ENCODE measurements at regions not wholly inside any gene's neighbourhood (a gene's known extent, or its start where the extent isn't known, plus 50 kb on each side); places are given as distances from the start of the nearest gene placed in this dataset.
"Not testable (repeated sequence)": the region's sequence is repeated elsewhere in the genome, so short reads cannot be mapped to it uniquely, and the experiment has no call there.

DNA sequence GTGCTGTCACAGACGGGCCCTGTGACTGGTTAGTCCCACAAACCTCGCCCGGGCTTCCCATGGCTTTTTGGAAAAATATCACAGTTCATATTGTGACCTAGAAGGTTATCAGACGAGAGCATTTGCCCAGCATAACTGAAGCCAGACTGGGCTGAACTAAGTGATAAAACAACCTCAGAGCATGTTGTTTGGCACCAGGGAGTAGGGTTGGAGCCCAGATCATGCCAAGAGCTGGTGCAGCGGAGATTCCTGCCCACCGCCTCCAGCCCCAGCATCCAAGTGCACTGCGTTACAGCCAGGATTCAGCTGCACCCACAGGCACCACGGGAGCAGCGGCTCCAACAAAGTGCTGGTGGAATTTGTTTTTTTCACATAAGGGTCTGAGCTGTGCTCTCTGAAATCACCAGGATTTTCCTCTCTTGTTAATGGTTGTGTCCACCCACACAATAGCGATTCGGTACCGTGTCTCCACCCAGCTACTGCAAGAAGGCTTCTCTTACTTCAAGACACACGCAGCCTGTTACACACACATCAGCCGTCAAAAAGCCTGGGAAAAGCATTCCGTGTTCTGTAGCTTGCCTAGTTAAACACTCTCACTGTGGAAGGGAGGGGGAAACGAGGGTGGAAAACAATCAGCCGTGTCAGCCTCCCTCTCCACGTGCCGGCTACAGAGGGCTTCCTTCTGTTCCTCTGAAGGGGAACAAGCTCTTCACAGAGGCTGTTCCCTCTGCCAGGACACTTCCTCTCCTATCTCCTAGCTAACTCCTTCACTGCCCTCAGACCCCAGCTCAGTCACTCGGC is 273.8 kb downstream of the C16orf95 start:
- H3K36me3 ChIP-seq (replicated peaks), result no peaks in the 10 kb centered on the region
- no peaks in the 10 kb centered on the region for H3K4me1 ChIP-seq
- H3K4me3 ChIP-seq, result no peak overlapping the region
- in situ Hi-C loops (cut with MboI; ENCODE audit: low sequenced_read_pairs), result no loop called here
- H3K27me3 ChIP-seq (ENCODE audit: low read depth), result no peaks in the 10 kb centered on the region
- H3K9me3 ChIP-seq, result no peaks in the 10 kb centered on the region
- no peak for DNase-seq (ENCODE audit: low spot score in 2 of 2)

DNA sequence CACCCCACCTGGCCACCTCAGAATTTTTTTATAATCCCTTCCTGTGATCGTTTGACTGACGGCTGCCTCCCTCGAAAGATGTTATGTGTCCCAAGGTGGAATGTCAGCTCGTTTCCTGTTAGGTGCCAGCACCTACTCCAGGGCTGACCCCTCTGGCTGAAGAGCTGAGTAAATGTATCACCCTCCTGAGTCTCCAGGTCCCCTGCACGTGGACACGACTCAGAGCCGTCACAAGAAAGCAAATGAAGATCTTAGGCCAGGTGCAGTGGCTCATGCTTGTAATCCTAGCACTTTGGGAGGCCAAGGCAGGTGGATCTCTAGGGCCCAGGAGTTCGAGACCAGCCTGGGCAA is 273.2 kb downstream of the C16orf95 start:
- no peaks in the 10 kb centered on the region for H3K36me3 ChIP-seq (replicated peaks)
- no peak for DNase-seq (ENCODE audit: low spot score in 2 of 2)
- no peak overlapping the region for H3K4me3 ChIP-seq
- H3K27me3 ChIP-seq (ENCODE audit: low read depth), result no peaks in the 10 kb centered on the region
- in situ Hi-C loops (cut with MboI; ENCODE audit: low sequenced_read_pairs), result no loop called here
- H3K4me1 ChIP-seq, result no peaks in the 10 kb centered on the region
- no peaks in the 10 kb centered on the region for H3K9me3 ChIP-seq

DNA sequence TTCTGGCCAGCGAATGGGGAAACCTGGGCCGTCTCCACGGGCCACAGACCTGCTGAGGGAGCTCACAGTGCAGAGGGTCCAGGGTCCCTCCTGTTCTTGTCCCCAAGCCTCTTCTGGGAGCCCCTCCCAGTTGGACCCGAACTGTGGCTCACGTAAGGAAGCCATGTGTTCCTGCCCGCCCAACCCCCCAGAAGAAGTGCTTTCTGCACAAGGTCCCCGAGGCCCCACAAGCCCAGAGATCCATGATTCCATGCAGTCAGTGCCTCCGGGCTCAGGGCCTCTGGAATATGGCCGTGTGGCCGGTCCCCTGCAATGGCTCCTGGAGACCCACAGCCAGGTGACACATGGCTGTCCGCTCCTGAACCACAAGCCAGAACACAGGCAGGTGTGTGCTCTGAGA is 272.4 kb downstream of the C16orf95 start:
- no peak for DNase-seq (ENCODE audit: low spot score in 2 of 2)
- Histone ChIP-seq H3K4me1 (no peaks in the 10 kb centered on the region), H3K36me3 (replicated peaks) (no peaks in the 10 kb centered on the region), H3K9me3 (no peaks in the 10 kb centered on the region), H3K4me3 (no peak overlapping the region), H3K27me3 (ENCODE audit: low read depth) (no peaks in the 10 kb centered on the region)
- in situ Hi-C loops (cut with MboI; ENCODE audit: low sequenced_read_pairs), result no loop called here

DNA sequence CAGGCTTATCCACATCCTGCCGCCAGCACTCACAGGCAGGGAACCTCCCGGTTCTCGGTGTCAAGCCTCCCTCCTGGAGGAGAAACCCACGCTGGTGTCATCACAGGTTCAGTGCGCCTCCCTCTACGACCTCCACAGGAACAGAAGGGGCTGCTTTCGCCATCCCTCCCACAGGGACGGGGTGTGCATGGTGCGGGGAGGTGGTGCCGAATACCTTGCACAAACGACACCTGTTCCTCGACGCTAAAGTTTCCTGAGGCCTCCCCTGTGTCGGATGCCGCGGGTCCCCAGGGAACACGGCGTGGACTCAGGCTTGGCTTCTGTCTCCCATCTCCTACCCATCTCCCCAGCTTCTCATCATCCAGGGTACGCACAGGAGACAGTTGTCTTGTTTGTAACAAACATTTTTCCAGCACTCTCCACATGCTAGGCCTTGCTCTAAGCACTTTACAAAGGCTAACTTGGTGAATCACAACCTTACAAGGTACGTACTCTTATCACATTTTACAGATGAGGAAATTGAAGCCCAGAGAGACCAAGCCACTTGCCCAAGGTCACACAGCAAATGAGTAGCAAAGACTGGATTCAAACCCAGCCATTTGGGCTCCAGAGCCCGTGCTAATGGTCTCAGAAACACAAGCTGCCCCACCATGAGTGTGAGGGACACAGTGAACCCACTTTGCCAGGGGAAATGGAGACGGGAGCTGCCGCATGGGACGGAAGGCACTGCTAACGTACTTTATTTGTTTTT is 271.6 kb downstream of the C16orf95 start:
- Histone ChIP-seq H3K27me3 (ENCODE audit: low read depth) (no peaks in the 10 kb centered on the region), H3K4me3 (no peak overlapping the region), H3K9me3 (no peaks in the 10 kb centered on the region), H3K4me1 (no peaks in the 10 kb centered on the region), H3K36me3 (replicated peaks) (no peaks in the 10 kb centered on the region)
- no peak for DNase-seq (ENCODE audit: low spot score in 2 of 2)
- in situ Hi-C loops (cut with MboI; ENCODE audit: low sequenced_read_pairs), result no loop called here

DNA sequence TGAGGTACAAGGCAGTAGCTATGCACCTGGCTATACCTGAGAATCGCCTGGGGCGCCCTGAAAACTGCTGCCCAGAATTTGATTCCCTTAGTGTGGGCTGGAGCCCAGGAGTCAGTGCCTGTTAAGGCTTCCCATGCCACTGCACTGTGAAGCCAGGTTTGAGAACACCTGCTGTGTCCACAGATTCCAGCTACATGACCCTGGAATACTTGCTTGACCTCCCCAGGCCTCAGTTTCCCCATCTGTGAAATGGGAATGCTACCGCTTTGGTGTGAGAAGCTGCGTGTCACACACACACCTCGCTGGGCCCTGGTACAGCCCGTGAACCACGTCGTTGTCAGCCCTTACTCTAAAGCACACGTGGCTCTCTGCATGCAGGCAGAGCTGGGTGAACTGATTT is 271.0 kb downstream of the C16orf95 start:
- Histone ChIP-seq H3K27me3 (ENCODE audit: low read depth) (no peaks in the 10 kb centered on the region), H3K4me3 (no peak overlapping the region), H3K4me1 (no peaks in the 10 kb centered on the region), H3K36me3 (replicated peaks) (no peaks in the 10 kb centered on the region), H3K9me3 (no peaks in the 10 kb centered on the region)
- DNase-seq (ENCODE audit: low spot score in 2 of 2), result no peak
- in situ Hi-C loops (cut with MboI; ENCODE audit: low sequenced_read_pairs), result no loop called here

DNA sequence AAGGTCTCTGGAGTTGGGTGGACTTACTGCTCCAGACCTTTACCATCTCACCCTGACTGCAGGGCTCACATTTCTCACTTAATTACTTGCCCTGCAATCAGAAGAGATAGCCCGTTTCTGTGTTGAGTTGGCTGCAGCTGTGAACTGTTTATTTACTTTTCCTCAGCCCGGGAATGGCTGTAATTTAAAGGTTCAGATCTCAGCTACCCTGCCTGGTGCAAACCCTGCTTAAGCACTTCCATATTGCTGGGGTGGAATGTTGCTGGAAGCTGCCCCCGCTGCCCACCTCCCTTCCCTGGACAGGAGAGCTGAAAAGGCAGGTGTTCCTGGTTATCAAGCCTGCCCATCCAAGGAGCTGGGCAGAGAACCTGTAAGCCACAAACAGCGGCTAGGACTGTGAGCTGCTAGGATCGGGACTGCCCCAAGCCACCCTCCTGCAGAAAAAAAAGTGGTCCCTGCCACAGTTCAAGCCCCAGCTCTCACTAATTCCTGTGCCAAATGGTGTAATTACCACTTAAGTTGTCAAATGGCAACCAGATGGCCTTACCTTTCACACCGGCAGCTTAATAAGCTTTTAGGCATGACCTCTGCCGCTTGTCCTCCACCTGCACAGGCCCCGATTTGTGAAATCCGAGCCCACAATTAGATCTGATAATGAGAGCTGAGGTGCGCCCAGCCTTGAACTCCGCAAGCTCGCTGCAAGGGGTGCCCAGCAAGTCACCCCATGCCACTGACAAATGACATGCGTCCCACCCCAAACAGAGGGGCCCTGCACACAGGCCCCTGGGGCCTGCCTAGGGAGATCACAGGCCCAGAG is 269.8 kb downstream of the C16orf95 start:
- no peak overlapping the region for H3K4me3 ChIP-seq
- H3K4me1 ChIP-seq, result no peaks in the 10 kb centered on the region
- no peak for DNase-seq (ENCODE audit: low spot score in 2 of 2)
- H3K27me3 ChIP-seq (ENCODE audit: low read depth), result no peaks in the 10 kb centered on the region
- in situ Hi-C loops (cut with MboI; ENCODE audit: low sequenced_read_pairs), result no loop called here
- H3K36me3 ChIP-seq (replicated peaks), result no peaks in the 10 kb centered on the region
- no peaks in the 10 kb centered on the region for H3K9me3 ChIP-seq

DNA sequence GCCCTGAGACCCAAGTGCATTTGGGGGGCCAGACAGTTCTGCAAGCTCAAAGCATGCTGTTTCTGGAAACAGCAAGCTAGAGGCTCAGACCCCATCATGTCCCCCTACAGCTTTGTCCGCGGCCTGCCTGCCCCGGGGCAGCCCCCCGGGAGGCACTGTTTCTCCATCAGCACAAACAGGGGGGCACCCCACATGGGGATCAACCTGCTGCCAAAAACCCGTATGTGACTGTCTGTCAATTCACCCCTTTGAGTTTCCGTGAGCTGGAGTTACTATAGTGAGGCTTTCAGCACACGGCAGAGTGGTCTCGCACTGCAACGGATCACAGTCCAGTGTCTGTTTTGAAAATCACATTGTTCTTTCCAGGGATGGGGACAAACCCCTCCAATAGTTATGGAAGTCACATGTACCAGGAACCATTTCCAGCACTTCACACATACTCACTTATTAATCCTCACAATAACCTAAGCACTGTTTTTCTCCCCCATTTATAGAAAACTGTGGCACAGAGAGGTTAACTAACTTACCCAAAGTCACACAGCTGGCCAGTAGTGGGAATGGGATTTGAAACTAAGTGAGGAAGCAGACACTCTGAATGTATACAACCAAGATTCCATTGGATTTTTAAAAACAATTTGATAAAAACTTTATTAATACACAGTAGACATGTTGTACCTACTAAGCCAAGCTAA is 269.0 kb downstream of the C16orf95 start:
- H3K4me1 ChIP-seq, result no peaks in the 10 kb centered on the region
- H3K9me3 ChIP-seq, result no peaks in the 10 kb centered on the region
- H3K27me3 ChIP-seq (ENCODE audit: low read depth), result no peaks in the 10 kb centered on the region
- H3K4me3 ChIP-seq, result no peak overlapping the region
- in situ Hi-C loops (cut with MboI; ENCODE audit: low sequenced_read_pairs), result no loop called here
- H3K36me3 ChIP-seq (replicated peaks), result no peaks in the 10 kb centered on the region
- DNase-seq (ENCODE audit: low spot score in 2 of 2), result no peak

DNA sequence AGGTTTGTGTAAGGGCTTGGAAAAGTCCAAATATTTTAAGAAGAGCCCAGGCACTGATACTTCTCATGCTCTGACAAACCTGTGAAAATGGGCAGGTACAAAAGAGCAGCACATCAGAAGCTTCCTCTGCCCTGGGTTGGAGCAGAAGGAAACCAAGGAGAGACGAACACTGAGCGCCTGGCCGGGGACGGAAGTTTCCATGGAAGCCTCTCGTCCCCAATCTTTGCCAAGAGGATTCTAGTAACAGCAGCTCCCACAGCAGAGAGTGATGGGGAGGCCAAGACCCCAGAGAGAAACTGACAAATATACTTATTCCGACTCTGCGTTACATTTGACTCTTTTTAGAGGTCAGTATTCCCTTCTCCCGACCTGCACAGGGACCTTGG is 268.5 kb downstream of the C16orf95 start:
- DNase-seq (ENCODE audit: low spot score in 2 of 2), result no peak
- in situ Hi-C loops (cut with MboI; ENCODE audit: low sequenced_read_pairs), result no loop called here
- Histone ChIP-seq H3K36me3 (replicated peaks) (no peaks in the 10 kb centered on the region), H3K9me3 (no peaks in the 10 kb centered on the region), H3K27me3 (ENCODE audit: low read depth) (no peaks in the 10 kb centered on the region), H3K4me1 (no peaks in the 10 kb centered on the region), H3K4me3 (no peak overlapping the region)

DNA sequence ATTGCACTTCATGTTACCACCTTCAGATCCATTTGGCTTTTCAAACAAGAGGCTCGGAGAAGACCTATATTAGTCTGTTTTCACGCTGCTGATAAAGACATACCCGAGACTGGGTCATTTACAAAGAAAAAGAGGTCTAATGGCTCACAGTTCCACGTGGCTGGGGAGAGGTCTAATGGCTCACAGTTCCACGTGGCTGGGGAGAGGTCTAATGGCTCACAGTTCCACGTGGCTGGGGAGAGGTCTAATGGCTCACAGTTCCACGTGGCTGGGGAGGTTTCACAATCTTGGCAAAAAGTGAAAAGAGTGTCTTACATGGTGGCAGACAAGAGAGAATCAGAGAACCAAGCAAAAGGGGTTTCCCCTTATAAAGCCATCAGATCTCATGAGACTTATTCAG is 268.0 kb downstream of the C16orf95 start:
- in situ Hi-C loops (cut with MboI; ENCODE audit: low sequenced_read_pairs); H3K4me3 ChIP-seq: not testable (repeated sequence)

DNA sequence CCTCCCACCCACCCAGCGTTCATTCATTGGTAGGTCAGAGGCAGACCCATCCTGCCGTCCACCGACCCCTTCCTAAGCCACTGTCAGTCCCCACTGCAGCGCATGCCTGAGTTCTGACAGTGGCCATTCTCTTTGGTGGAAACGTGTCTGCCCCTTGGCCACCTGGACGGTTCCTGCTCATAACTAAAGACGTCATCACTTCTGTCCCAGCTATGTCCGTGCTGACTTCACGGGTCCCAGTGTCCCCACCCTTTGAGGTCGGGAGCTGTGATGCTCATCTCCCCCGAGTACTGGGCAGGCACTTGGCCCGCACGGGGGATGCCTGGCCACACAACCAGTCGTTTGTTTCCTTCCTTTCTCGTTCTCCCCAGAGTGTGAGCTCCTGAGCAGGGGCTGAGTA is 267.1 kb downstream of the C16orf95 start:
- Histone ChIP-seq H3K36me3 (replicated peaks) (no peaks in the 10 kb centered on the region), H3K4me1 (no peaks in the 10 kb centered on the region), H3K27me3 (ENCODE audit: low read depth) (no peaks in the 10 kb centered on the region), H3K4me3 (no peak overlapping the region), H3K9me3 (no peaks in the 10 kb centered on the region)
- in situ Hi-C loops (cut with MboI; ENCODE audit: low sequenced_read_pairs), result no loop called here
- no peak for DNase-seq (ENCODE audit: low spot score in 2 of 2)

More for the DNA sequence above, 268.0 kb downstream of the C16orf95 start:
- not testable (repeated sequence) for H3K36me3 ChIP-seq (replicated peaks); H3K4me1 ChIP-seq; DNase-seq (ENCODE audit: low spot score in 2 of 2); H3K27me3 ChIP-seq (ENCODE audit: low read depth); H3K9me3 ChIP-seq

DNA sequence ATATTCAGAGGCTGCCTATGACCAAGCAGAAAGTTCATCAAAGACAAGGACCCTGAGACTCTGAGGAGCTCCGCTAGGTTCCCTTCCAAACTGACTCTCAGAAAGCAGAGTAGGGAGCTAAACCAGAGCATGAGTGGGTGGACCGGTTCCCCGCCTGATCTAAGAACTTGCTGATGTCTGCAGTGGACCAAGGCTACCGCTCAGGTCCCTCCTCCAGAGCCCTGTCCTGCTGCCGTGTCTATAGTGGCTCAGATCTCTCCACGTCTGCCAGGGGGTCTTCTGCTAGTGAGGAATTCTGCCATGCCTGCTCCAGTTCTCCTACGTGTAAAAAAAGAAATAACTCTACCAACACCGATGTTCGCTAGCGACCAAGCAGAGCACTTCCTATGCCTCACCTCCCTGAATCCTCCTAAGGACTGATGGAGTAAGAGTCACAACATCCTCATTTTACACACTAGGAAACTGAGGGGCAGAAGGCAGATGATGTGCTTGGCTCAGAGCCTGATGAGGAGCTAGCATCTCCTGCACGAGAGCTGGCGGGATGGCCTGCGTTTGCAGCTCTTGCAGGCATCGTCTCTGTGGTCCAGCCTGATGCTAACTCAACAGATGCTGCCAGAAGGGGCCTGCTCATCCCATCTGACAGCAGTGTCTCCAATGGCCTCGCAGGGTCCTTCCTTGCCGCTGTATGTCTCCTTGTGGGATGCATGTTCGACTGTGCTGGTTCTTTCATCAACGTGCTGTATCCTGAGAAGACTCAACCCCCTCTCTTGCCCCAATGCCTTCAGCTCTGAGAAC is 265.5 kb downstream of the C16orf95 start:
- DNase-seq (ENCODE audit: low spot score in 2 of 2), result no peak
- no peaks in the 10 kb centered on the region for H3K4me1 ChIP-seq
- H3K36me3 ChIP-seq (replicated peaks), result no peaks in the 10 kb centered on the region
- no peak overlapping the region for H3K4me3 ChIP-seq
- H3K27me3 ChIP-seq (ENCODE audit: low read depth), result no peaks in the 10 kb centered on the region
- H3K9me3 ChIP-seq, result no peaks in the 10 kb centered on the region
- in situ Hi-C loops (cut with MboI; ENCODE audit: low sequenced_read_pairs), result no loop called here

DNA sequence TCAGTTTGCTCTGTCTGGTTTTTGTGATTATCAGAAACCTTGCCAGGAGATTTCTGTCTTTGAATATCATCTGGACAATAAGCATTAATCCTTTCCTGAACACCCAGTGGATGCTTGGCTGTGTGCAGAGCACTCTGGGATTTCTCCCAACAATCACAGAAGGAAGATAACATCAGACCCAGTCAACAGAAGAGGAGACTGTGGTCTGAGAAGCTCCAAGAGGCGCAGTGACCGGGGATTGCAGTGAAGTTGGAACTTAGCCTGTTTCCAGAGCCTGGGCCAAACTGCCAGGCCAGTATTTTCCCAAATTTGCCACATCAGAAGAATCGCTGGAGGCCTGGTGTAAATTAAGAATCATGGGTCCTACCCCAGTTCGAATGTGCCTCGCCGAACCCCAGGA is 264.7 kb downstream of the C16orf95 start:
- H3K27me3 ChIP-seq (ENCODE audit: low read depth), result no peaks in the 10 kb centered on the region
- in situ Hi-C loops (cut with MboI; ENCODE audit: low sequenced_read_pairs), result no loop called here

More for the DNA sequence above, 264.7 kb downstream of the C16orf95 start:
- no peaks in the 10 kb centered on the region for H3K36me3 ChIP-seq (replicated peaks)
- H3K4me3 ChIP-seq, result no peak overlapping the region
- no peak for DNase-seq (ENCODE audit: low spot score in 2 of 2)
- H3K9me3 ChIP-seq, result no peaks in the 10 kb centered on the region
- no peaks in the 10 kb centered on the region for H3K4me1 ChIP-seq
